HG03378 (cell line): ENCODE measurements at regions not wholly inside any gene's neighbourhood (a gene's known extent, or its start where the extent isn't known, plus 50 kb on each side); places are given as distances from the start of the nearest gene placed in this dataset.
A peak's percentile ranks its signal among the peaks of the same experiment; 100 is the strongest.
"Not testable (repeated sequence)": the region's sequence is repeated elsewhere in the genome, so short reads cannot be mapped to it uniquely, and the experiment has no call there.

ENCODE experiments used
- ATAC-seq: cut with Tn5 transposase; IDR thresholded peaks from one replicate; pipeline ENCODE4 v1.9.1; 2021; ENCODE audit warnings: mild to moderate bottlenecking, moderate library complexity; ENCODE audit not compliant: unreplicated experiment

- no peak for ATAC-seq
Observed at GRCh38 chr6:122859676-122860075, 70.6 kb downstream of the SMPDL3A start.

GRCh38 chr6:122861594-122861993, 72.5 kb downstream of the SMPDL3A start:
- ATAC-seq, result no peak

- no peak for ATAC-seq
Observed at GRCh38 chr6:122868137-122868536, 79.1 kb downstream of the SMPDL3A start.

- ATAC-seq, result peak; percentile 77
Observed at GRCh38 chr6:122869437-122870024, 80.5 kb downstream of the SMPDL3A start.

GRCh38 chr6:122871079-122871478, 82.0 kb downstream of the SMPDL3A start:
- no peak for ATAC-seq

- ATAC-seq, result no peak
Observed at GRCh38 chr6:122872311-122872710, 83.3 kb downstream of the SMPDL3A start.

- ATAC-seq, result no peak
Observed at GRCh38 chr6:122877302-122877701, 88.2 kb downstream of the SMPDL3A start.

- ATAC-seq, result no peak
Observed at GRCh38 chr6:122878796-122879195, 89.7 kb downstream of the SMPDL3A start.

GRCh38 chr6:122886481-122886880, 97.4 kb downstream of the SMPDL3A start:
- ATAC-seq, result no peak

GRCh38 chr6:122887941-122888340, 98.9 kb downstream of the SMPDL3A start:
- ATAC-seq, result no peak

- ATAC-seq, result not testable (repeated sequence)
Observed at GRCh38 chr6:122888680-122889079, 99.6 kb downstream of the SMPDL3A start.

- ATAC-seq, result no peak
Observed at GRCh38 chr6:122890250-122890649, 101.2 kb downstream of the SMPDL3A start.

GRCh38 chr6:122894791-122895190, 101.2 kb upstream of the CLVS2 start:
- no peak for ATAC-seq

GRCh38 chr6:122902326-122902725, 93.7 kb upstream of the CLVS2 start:
- ATAC-seq, result no peak

GRCh38 chr6:122903266-122903915, 92.6 kb upstream of the CLVS2 start:
- no peak for ATAC-seq

GRCh38 chr6:122904166-122904565, 91.9 kb upstream of the CLVS2 start:
- ATAC-seq, result no peak

- no peak for ATAC-seq
Observed at GRCh38 chr6:122913558-122913957, 82.5 kb upstream of the CLVS2 start.

- ATAC-seq, result no peak
Observed at GRCh38 chr6:122918714-122919113, 77.3 kb upstream of the CLVS2 start.

GRCh38 chr6:122930252-122931180, 65.5 kb upstream of the CLVS2 start:
- peak; percentile 75 for ATAC-seq

GRCh38 chr6:122931916-122932315, 64.1 kb upstream of the CLVS2 start:
- ATAC-seq, result no peak

GRCh38 chr6:122944936-122945335, 51.1 kb upstream of the CLVS2 start:
- ATAC-seq, result not testable (repeated sequence)
